Peyer's patch (tissue), 4 donors: ENCODE measurements at regions not wholly inside any gene's neighbourhood (a gene's known extent, or its start where the extent isn't known, plus 50 kb on each side); places are given as distances from the start of the nearest gene placed in this dataset.

ENCODE experiments used
- DNase-seq, 3 donors: peaks; one replicate each; pipeline ENCODE4 v3.0.0-alpha.2; 2017 to 2019
- H3K27ac ChIP-seq, 4 donors: fragments of 200-600 bp; sonication (generic); one replicate each; pipeline ENCODE4 v1.5.1; 2016 to 2019
- H3K27me3 ChIP-seq, 2 donors: fragments of 200-600 bp; sonication (generic); one replicate each; pipeline ENCODE4 v1.5.1; 2019
- H3K36me3 ChIP-seq, 3 donors: fragments of 200-600 bp; sonication (generic); one replicate each; pipeline ENCODE4 v1.5.1; 2016 to 2019
- H3K4me1 ChIP-seq, 4 donors: fragments of 200-600 bp; sonication (generic); one replicate each; pipeline ENCODE4 v1.5.1; 2016 to 2019
- H3K4me3 ChIP-seq, 4 donors: fragments of 200-600 bp; sonication (generic); 1 replicate in 3 of 4; 2 replicates in 1 of 4; pipeline ENCODE4 v1.5.1; 2016 to 2019; ENCODE audit warnings: mild to moderate bottlenecking in 1 of 4
- H3K9me3 ChIP-seq, 4 donors: fragments of 200-600 bp; sonication (generic); one replicate each; pipeline ENCODE4 v1.5.1; 2016 to 2019; ENCODE audit warnings: mild to moderate bottlenecking in 1 of 4
- POLR2A ChIP-seq, 2 donors: fragments of 450-650 bp; IDR thresholded peaks; one replicate each; pipeline ENCODE4 v1.5.1; 2017; ENCODE audit warnings: antibody characterized with exemption in 2 of 2, mild to moderate bottlenecking in 2 of 2, moderate library complexity in 2 of 2
- TF ChIP-seq, protein P1 (sequence below), 6 experiments: fragments of 450-650 bp in 4 of 6; fragments of 200-600 bp in 2 of 6; sonication (generic) in 1 of 6; IDR thresholded peaks; one replicate each; pipeline ENCODE4 v1.5.1; 2017 to 2019; ENCODE audit warnings: antibody characterized with exemption in 6 of 6, mild to moderate bottlenecking in 3 of 6, moderate library complexity in 1 of 6

DNA sequence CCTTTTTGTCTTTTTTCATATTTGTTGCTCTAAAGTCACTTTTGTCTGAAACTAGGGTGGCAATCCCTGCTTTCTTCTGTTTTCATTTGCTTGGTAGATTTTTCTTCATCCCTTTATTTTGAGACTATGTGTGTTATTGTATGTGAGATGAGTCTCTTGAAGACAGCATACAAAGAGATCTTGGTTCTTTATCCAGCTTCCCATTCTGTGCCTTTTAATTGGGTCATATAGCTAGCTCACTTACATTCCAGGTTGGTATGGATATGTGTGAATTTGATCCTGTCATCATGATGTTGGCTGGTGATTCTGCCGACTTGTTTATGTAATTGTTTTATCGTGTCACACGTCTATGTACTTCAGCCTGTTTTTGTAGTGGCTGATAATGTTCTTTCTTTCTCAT is 267.7 kb upstream of the MGAT4C start:
- H3K27ac ChIP-seq, result no peak overlapping the region
- DNase-seq, result no peak
- no peaks in the 10 kb centered on the region for H3K36me3 ChIP-seq
- no peaks in the 10 kb centered on the region for H3K9me3 ChIP-seq
- H3K27me3 ChIP-seq, result no peaks in the 10 kb centered on the region
- H3K4me1 ChIP-seq, result no peaks in the 10 kb centered on the region
- no peak overlapping the region for H3K4me3 ChIP-seq
- TF ChIP-seq, protein P1, sequence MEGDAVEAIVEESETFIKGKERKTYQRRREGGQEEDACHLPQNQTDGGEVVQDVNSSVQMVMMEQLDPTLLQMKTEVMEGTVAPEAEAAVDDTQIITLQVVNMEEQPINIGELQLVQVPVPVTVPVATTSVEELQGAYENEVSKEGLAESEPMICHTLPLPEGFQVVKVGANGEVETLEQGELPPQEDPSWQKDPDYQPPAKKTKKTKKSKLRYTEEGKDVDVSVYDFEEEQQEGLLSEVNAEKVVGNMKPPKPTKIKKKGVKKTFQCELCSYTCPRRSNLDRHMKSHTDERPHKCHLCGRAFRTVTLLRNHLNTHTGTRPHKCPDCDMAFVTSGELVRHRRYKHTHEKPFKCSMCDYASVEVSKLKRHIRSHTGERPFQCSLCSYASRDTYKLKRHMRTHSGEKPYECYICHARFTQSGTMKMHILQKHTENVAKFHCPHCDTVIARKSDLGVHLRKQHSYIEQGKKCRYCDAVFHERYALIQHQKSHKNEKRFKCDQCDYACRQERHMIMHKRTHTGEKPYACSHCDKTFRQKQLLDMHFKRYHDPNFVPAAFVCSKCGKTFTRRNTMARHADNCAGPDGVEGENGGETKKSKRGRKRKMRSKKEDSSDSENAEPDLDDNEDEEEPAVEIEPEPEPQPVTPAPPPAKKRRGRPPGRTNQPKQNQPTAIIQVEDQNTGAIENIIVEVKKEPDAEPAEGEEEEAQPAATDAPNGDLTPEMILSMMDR (IDR thresholded peaks at IDR 0.05), result no peak
- no peak for TF ChIP-seq POLR2A (IDR thresholded peaks at IDR 0.05)

DNA sequence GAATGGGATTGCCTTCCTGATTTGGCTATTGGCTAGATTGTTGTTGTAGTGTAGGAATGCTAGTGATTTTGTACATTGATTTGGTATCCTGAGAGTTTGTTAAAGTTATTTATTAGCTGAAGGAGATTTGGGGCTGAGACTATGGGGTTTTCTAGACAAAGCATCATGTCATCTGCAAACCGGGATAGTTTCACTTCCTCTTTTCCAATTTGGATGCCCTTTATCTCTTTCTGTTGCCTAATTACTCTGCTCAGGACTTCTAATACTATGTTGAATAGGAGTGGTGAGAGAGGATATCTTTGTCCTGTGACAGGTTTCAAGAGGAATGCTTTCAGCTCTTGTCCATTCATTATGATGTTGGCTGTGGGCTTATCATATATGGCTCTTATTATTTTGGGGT is 265.7 kb upstream of the MGAT4C start:
- Histone ChIP-seq H3K4me1 (no peaks in the 10 kb centered on the region), H3K27me3 (no peaks in the 10 kb centered on the region), H3K9me3 (no peaks in the 10 kb centered on the region), H3K27ac (no peak overlapping the region), H3K4me3 (no peak overlapping the region), H3K36me3 (no peaks in the 10 kb centered on the region)
- no peak for DNase-seq
- TF ChIP-seq, protein P1 (IDR thresholded peaks at IDR 0.05), result no peak
- TF ChIP-seq POLR2A (IDR thresholded peaks at IDR 0.05), result no peak

DNA sequence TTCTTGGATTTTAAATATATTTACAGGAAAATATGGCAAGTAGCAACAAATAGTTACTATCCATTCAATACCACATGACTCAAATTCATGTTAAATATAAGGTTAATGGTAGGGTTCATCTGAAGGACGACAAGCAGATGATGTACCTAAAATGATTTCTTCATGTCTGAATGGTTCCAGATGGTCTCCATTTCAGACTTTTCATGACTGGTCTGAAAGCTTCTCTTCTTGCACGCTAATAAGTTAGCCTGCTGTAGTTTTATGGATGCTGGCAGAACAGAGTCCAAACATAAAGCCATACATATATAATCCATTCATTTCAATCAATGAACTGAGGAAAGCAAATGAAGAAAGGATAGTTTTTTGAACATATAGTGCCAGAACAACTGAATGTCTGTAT is 257.0 kb upstream of the MGAT4C start:
- Histone ChIP-seq H3K36me3 (no peaks in the 10 kb centered on the region), H3K27me3 (no peaks in the 10 kb centered on the region), H3K4me3 (no peak overlapping the region), H3K4me1 (no peaks in the 10 kb centered on the region), H3K27ac (no peak overlapping the region), H3K9me3 (no peaks in the 10 kb centered on the region)
- DNase-seq, result no peak
- TF ChIP-seq, protein P1 (IDR thresholded peaks at IDR 0.05), result no peak
- TF ChIP-seq POLR2A (IDR thresholded peaks at IDR 0.05), result no peak

DNA sequence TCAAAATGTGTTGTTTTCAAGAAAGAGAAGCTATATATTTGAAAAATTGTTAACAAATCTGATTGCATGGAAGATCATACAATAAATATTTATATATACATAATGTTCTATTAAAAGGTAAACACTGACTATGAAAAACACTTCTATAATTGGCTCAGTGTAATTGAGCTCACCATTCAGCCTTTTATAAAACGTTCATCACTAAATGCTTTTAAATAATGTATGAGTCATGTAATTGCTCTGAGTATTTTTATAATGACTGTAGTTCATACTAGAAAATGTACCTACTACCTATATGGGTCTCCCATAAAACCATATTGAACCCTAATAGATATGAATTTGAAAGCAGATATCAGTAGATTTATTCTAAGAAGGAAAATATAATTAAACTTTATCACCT is 240.4 kb upstream of the MGAT4C start:
- TF ChIP-seq, protein P1 (IDR thresholded peaks at IDR 0.05), result no peak
- no peak for TF ChIP-seq POLR2A (IDR thresholded peaks at IDR 0.05)

DNA sequence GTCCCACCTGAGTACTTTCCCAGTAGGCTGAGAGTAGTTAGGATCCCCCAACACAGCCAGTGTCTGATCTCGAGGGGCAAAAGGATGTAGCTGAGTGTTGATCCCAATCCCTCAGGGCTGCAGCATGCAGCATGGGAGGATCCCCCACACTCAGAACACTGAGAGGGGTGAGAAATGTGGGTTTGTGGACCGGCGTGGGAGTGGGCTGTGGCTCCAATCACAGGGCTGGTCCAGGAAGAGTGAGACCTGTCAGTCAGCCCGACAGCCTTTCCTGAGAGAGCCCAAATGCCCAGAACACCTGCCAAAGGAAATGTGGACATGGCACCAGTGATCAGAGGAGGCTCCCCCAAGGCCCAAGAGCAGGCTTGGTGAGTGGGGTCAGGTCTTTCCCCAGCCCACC is 228.3 kb upstream of the MGAT4C start:
- Histone ChIP-seq H3K27ac (no peak overlapping the region), H3K4me3 (no peak overlapping the region), H3K36me3 (no peaks in the 10 kb centered on the region), H3K27me3 (no peaks in the 10 kb centered on the region), H3K9me3 (no peaks in the 10 kb centered on the region), H3K4me1 (no peaks in the 10 kb centered on the region)
- DNase-seq, result no peak
- TF ChIP-seq POLR2A (IDR thresholded peaks at IDR 0.05), result no peak
- TF ChIP-seq, protein P1 (IDR thresholded peaks at IDR 0.05), result no peak

More for the DNA sequence above, 240.4 kb upstream of the MGAT4C start:
- H3K9me3 ChIP-seq, result no peaks in the 10 kb centered on the region
- H3K4me1 ChIP-seq, result no peaks in the 10 kb centered on the region
- H3K27me3 ChIP-seq, result no peaks in the 10 kb centered on the region
- no peak overlapping the region for H3K4me3 ChIP-seq
- H3K27ac ChIP-seq, result no peak overlapping the region
- H3K36me3 ChIP-seq, result no peaks in the 10 kb centered on the region
- no peak for DNase-seq

DNA sequence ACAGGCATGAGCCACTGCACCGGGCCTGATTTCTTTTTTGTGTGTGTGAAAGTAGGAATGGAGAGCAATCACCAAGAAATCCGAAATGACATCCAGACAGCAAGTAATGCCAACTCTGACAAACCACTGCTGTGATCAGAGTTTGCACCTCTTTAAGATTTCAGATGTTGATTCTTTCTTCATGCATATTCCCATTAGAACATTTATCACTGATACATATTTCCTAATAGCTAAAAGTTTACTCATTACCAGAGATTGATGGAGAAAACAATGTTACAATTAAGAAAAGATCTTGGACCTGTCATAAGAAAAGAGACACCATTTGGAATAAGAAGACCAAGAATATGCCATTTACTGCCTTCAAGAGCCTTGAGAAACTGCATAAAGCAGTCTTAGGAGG is 217.0 kb upstream of the MGAT4C start:
- no peak for DNase-seq
- Histone ChIP-seq H3K4me1 (no peaks in the 10 kb centered on the region), H3K27me3 (no peaks in the 10 kb centered on the region), H3K9me3 (no peaks in the 10 kb centered on the region), H3K27ac (no peak overlapping the region), H3K36me3 (no peaks in the 10 kb centered on the region), H3K4me3 (no peak overlapping the region)
- no peak for TF ChIP-seq POLR2A (IDR thresholded peaks at IDR 0.05)
- TF ChIP-seq, protein P1 (IDR thresholded peaks at IDR 0.05), result no peak
